ENCODE measurements at regions not wholly inside any gene's neighbourhood (a gene's known extent, or its start where the extent isn't known, plus 50 kb on each side); places are given as distances from the start of the nearest gene placed in this dataset.

DNA sequence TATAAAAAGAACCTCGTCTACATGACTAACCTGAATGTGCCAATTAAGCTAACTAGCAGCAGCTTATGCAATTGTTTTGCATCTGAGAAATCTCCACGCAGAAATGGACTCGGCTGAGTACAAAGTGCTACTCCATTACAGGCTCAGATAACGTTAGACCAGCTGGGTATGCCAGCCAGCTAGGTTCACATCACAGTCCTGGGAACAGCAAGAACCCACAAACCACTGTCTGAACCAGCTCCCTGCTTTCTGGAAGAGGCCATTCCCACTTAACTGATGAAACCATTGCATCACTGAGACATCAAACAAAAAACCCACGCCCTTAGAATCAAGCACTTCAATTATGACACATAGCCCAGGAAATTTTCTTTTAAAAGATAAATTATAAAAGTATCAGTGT is 202.7 kb downstream of the CYRIA start:
- Histone ChIP-seq H3K4me1 (ENCODE audit: control insufficient read depth in 2 of 2, insufficient read depth in 2 of 2, low read length in 2 of 2) (no peaks in the 10 kb centered on the region), H3K27me3 (replicated peaks in 1 of 4; ENCODE audit: control extremely low read depth in 1 of 4, control insufficient read depth in 3 of 4, insufficient read depth in 4 of 4, low read length in 3 of 4) (no peaks in the 10 kb centered on the region), H3K9me3 (ENCODE audit: control extremely low read depth in 1 of 3, control insufficient read depth in 2 of 3, insufficient read depth in 1 of 3, low read length in 2 of 3) (no peaks in the 10 kb centered on the region), H2AFZ (ENCODE audit: insufficient read depth, low read depth, low read length, poor library complexity, severe bottlenecking) (no peak overlapping the region), H3K4me3 (ENCODE audit: control extremely low read depth in 1 of 5, extremely low read depth in 1 of 5, insufficient read depth in 1 of 5, low read depth in 2 of 5, low read length in 4 of 5) (no peak overlapping the region), H3K9ac (ENCODE audit: low read length) (no peak overlapping the region), H3K27ac (ENCODE audit: low read length in 2 of 2) (no peak overlapping the region), H3K4me2 (replicated peaks; ENCODE audit: low read depth, low read length, poor library complexity, severe bottlenecking) (no peak overlapping the region), H3K36me3 (replicated peaks in 1 of 2; ENCODE audit: control extremely low read depth in 1 of 2, control insufficient read depth in 1 of 2, extremely low read depth in 1 of 2, insufficient read depth in 2 of 2, low read length in 1 of 2) (no peaks in the 10 kb centered on the region), H3K79me2 (ENCODE audit: control insufficient read depth, insufficient read depth, low read length) (no peaks in the 10 kb centered on the region), H4K20me1 (ENCODE audit: control insufficient read depth, insufficient read depth, low read length, poor library complexity, severe bottlenecking) (no peaks in the 10 kb centered on the region)
- ATAC-seq (ENCODE audit: low read depth) (no peak), DNase-seq (no peak)
- Mint-ChIP-seq H3K4me3 (no peak overlapping the region), H3K9me3 (ENCODE audit: insufficient read depth) (no peaks in the 10 kb centered on the region), H3K27ac (no peak overlapping the region), H3K27me3 (peaks cover 34% of the 10 kb centered on the region), H3K4me1 (no peaks in the 10 kb centered on the region)
- ChIA-PET CTCF (no interaction called here), POLR2A (no interaction called here)
- no peak for TF ChIP-seq EZH2 (IDR thresholded peaks at IDR 0.05; ENCODE audit: borderline replicate concordance, insufficient read depth, low read depth, low read length, poor library complexity, severe bottlenecking)
- TF ChIP-seq, protein P1, sequence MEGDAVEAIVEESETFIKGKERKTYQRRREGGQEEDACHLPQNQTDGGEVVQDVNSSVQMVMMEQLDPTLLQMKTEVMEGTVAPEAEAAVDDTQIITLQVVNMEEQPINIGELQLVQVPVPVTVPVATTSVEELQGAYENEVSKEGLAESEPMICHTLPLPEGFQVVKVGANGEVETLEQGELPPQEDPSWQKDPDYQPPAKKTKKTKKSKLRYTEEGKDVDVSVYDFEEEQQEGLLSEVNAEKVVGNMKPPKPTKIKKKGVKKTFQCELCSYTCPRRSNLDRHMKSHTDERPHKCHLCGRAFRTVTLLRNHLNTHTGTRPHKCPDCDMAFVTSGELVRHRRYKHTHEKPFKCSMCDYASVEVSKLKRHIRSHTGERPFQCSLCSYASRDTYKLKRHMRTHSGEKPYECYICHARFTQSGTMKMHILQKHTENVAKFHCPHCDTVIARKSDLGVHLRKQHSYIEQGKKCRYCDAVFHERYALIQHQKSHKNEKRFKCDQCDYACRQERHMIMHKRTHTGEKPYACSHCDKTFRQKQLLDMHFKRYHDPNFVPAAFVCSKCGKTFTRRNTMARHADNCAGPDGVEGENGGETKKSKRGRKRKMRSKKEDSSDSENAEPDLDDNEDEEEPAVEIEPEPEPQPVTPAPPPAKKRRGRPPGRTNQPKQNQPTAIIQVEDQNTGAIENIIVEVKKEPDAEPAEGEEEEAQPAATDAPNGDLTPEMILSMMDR (IDR thresholded peaks at IDR 0.05), result no peak
- WGBS (ENCODE audit: insufficient coverage), result 76% methylated on average over 4 of the region's 5 CpGs
- intact Hi-C loops (cut with micrococcal nuclease), result no loop called here

GRCh38 chr2:16461672-16462071 is 204.0 kb downstream of the CYRIA start:
- Histone ChIP-seq H3K36me3 (replicated peaks in 1 of 2; ENCODE audit: control extremely low read depth in 1 of 2, control insufficient read depth in 1 of 2, extremely low read depth in 1 of 2, insufficient read depth in 2 of 2, low read length in 1 of 2) (no peaks in the 10 kb centered on the region), H3K79me2 (ENCODE audit: control insufficient read depth, insufficient read depth, low read length) (no peaks in the 10 kb centered on the region), H3K9ac (ENCODE audit: low read length) (no peak overlapping the region), H3K27me3 (replicated peaks in 1 of 4; ENCODE audit: control extremely low read depth in 1 of 4, control insufficient read depth in 3 of 4, insufficient read depth in 4 of 4, low read length in 3 of 4) (no peaks in the 10 kb centered on the region), H2AFZ (ENCODE audit: insufficient read depth, low read depth, low read length, poor library complexity, severe bottlenecking) (no peak overlapping the region), H3K4me3 (ENCODE audit: control extremely low read depth in 1 of 5, extremely low read depth in 1 of 5, insufficient read depth in 1 of 5, low read depth in 2 of 5, low read length in 4 of 5) (no peak overlapping the region), H4K20me1 (ENCODE audit: control insufficient read depth, insufficient read depth, low read length, poor library complexity, severe bottlenecking) (no peaks in the 10 kb centered on the region), H3K4me2 (replicated peaks; ENCODE audit: low read depth, low read length, poor library complexity, severe bottlenecking) (no peak overlapping the region), H3K27ac (ENCODE audit: low read length in 2 of 2) (no peak overlapping the region), H3K4me1 (ENCODE audit: control insufficient read depth in 2 of 2, insufficient read depth in 2 of 2, low read length in 2 of 2) (no peaks in the 10 kb centered on the region), H3K9me3 (ENCODE audit: control extremely low read depth in 1 of 3, control insufficient read depth in 2 of 3, insufficient read depth in 1 of 3, low read length in 2 of 3) (no peaks in the 10 kb centered on the region)
- Mint-ChIP-seq H3K4me3 (no peak overlapping the region), H3K27ac (no peak overlapping the region), H3K27me3 (peaks cover 34% of the 10 kb centered on the region), H3K9me3 (ENCODE audit: insufficient read depth) (no peaks in the 10 kb centered on the region), H3K4me1 (no peaks in the 10 kb centered on the region)
- TF ChIP-seq, protein P1 (IDR thresholded peaks at IDR 0.05), result no peak
- no peak for TF ChIP-seq EZH2 (IDR thresholded peaks at IDR 0.05; ENCODE audit: borderline replicate concordance, insufficient read depth, low read depth, low read length, poor library complexity, severe bottlenecking)
- WGBS (ENCODE audit: insufficient coverage), result 73% methylated on average over 3 of the region's 4 CpGs
- DNase-seq, result no peak
- ChIA-PET POLR2A (no interaction called here), CTCF (no interaction called here)
- ATAC-seq (ENCODE audit: low read depth), result no peak
- intact Hi-C loops (cut with micrococcal nuclease), result no loop called here

Measured in B cell (primary cell).